ENCODE measurements at regions not wholly inside any gene's neighbourhood (a gene's known extent, or its start where the extent isn't known, plus 50 kb on each side); places are given as distances from the start of the nearest gene placed in this dataset.

GRCh38 chr4:157957905-157958304 is 214.9 kb downstream of the GASK1B start:
- TF ChIP-seq CTCF (IDR thresholded peaks at IDR 0.05; ENCODE audit: insufficient read depth, low read length, poor library complexity, severe bottlenecking) (no peak), EZH2phosphoT487 (conservative IDR thresholded peaks at IDR 0.05; ENCODE audit: low read length) (no peak)
- Histone ChIP-seq H3K9me2 (replicated peaks; ENCODE audit: insufficient read depth, low read length) (no peaks in the 10 kb centered on the region), H3K4me3 (ENCODE audit: insufficient read depth, low read length, poor library complexity, severe bottlenecking) (no peak overlapping the region), H3F3A (ENCODE audit: insufficient read depth) (no peaks in the 10 kb centered on the region), H3K27ac (ENCODE audit: low read depth, low read length) (no peak overlapping the region), H3K9ac (ENCODE audit: low read length) (no peak overlapping the region), H3K36me3 (ENCODE audit: low read length) (no peaks in the 10 kb centered on the region), H2AFZ (ENCODE audit: low read depth, low read length, severe bottlenecking) (no peak overlapping the region), H3K9me3 (ENCODE audit: insufficient read depth, low read length) (no peaks in the 10 kb centered on the region), H3K4me2 (ENCODE audit: low read depth, low read length, poor library complexity, severe bottlenecking) (no peak overlapping the region), H4K20me1 (ENCODE audit: low read depth, low read length) (no peaks in the 10 kb centered on the region), H3K27me3 (ENCODE audit: low read length) (no peaks in the 10 kb centered on the region), H3K79me2 (ENCODE audit: insufficient read depth, low read length) (no peaks in the 10 kb centered on the region)

GRCh38 chr4:157942017-157942416 is 230.8 kb downstream of the GASK1B start:
- Histone ChIP-seq H3K4me3 (ENCODE audit: insufficient read depth, low read length, poor library complexity, severe bottlenecking) (no peak overlapping the region), H3K36me3 (ENCODE audit: low read length) (no peaks in the 10 kb centered on the region), H3K9me2 (replicated peaks; ENCODE audit: insufficient read depth, low read length) (no peaks in the 10 kb centered on the region), H3K4me2 (ENCODE audit: low read depth, low read length, poor library complexity, severe bottlenecking) (no peak overlapping the region), H3K27me3 (ENCODE audit: low read length) (no peaks in the 10 kb centered on the region), H3K79me2 (ENCODE audit: insufficient read depth, low read length) (no peaks in the 10 kb centered on the region), H4K20me1 (ENCODE audit: low read depth, low read length) (no peaks in the 10 kb centered on the region), H3F3A (ENCODE audit: insufficient read depth) (no peaks in the 10 kb centered on the region), H3K27ac (ENCODE audit: low read depth, low read length) (no peak overlapping the region), H3K9ac (ENCODE audit: low read length) (no peak overlapping the region), H3K9me3 (ENCODE audit: insufficient read depth, low read length) (no peaks in the 10 kb centered on the region), H2AFZ (ENCODE audit: low read depth, low read length, severe bottlenecking) (no peak overlapping the region)
- no peak for TF ChIP-seq EZH2phosphoT487 (conservative IDR thresholded peaks at IDR 0.05; ENCODE audit: low read length)
- no peak for TF ChIP-seq CTCF (IDR thresholded peaks at IDR 0.05; ENCODE audit: insufficient read depth, low read length, poor library complexity, severe bottlenecking)

- H3K4me3 ChIP-seq (ENCODE audit: insufficient read depth, low read length, poor library complexity, severe bottlenecking) = no peak overlapping the region
Observed at GRCh38 chr4:157934151-157934550, 238.7 kb downstream of the GASK1B start.

More at GRCh38 chr4:157934151-157934550, 238.7 kb downstream of the GASK1B start:
- no peaks in the 10 kb centered on the region for H3F3A ChIP-seq (ENCODE audit: insufficient read depth)
- no peak overlapping the region for H3K27ac ChIP-seq (ENCODE audit: low read depth, low read length)
- H3K9ac ChIP-seq (ENCODE audit: low read length) = no peak overlapping the region
- H3K9me2 ChIP-seq (replicated peaks; ENCODE audit: insufficient read depth, low read length) = 0 out of 2 replicates have a peak, but pooled peaks cover 4% of the 10 kb centered on the region
- no peaks in the 10 kb centered on the region for H3K9me3 ChIP-seq (ENCODE audit: insufficient read depth, low read length)
- no peak for TF ChIP-seq CTCF (IDR thresholded peaks at IDR 0.05; ENCODE audit: insufficient read depth, low read length, poor library complexity, severe bottlenecking)
- no peak for TF ChIP-seq EZH2phosphoT487 (conservative IDR thresholded peaks at IDR 0.05; ENCODE audit: low read length)
- H2AFZ ChIP-seq (ENCODE audit: low read depth, low read length, severe bottlenecking) = no peak overlapping the region
- no peaks in the 10 kb centered on the region for H3K36me3 ChIP-seq (ENCODE audit: low read length)
- no peaks in the 10 kb centered on the region for H3K79me2 ChIP-seq (ENCODE audit: insufficient read depth, low read length)
- no peaks in the 10 kb centered on the region for H3K27me3 ChIP-seq (ENCODE audit: low read length)
- no peaks in the 10 kb centered on the region for H4K20me1 ChIP-seq (ENCODE audit: low read depth, low read length)
- H3K4me2 ChIP-seq (ENCODE audit: low read depth, low read length, poor library complexity, severe bottlenecking) = no peak overlapping the region

Data from SU-DHL-6 (cell line).